MM.1S (cell line): ENCODE measurements at regions not wholly inside any gene's neighbourhood (a gene's known extent, or its start where the extent isn't known, plus 50 kb on each side); places are given as distances from the start of the nearest gene placed in this dataset.

Source experiments
- CTCF ChIP-seq: fragments of 300-600 bp; sonication (generic); IDR thresholded peaks from 2 replicates; pipeline ENCODE4 v1.5.1; 2016; ENCODE audit warnings: antibody characterized with exemption, low read length, mixed read lengths
- EZH2phosphoT487 ChIP-seq: fragments of 300-600 bp; sonication (generic); IDR thresholded peaks from 2 replicates; pipeline ENCODE4 v1.6.1; 2018; ENCODE audit warnings: antibody characterized with exemption, low read length

DNA sequence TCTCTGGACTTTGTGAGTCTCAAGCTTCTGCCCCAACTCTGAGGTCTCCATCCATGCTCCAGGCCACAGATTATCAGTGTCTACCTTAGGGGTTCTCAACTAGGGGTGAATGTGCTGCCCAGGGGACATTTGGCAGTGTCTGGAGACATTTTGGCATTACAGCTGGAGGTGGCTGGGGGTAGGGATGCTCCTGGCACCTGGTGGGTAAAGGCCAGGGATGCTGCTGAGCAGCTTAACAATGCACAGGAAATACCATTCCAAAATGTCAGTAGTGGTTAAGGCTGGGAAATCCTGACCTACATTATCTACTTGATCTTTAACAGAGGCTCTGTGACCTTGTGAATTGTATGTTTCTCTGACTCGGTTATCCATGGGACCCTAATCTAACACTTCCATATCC is 67.3 kb upstream of the PALS2 start:
- TF ChIP-seq EZH2phosphoT487 (no peak), CTCF (no peak)
